Neural cell (in vitro differentiated cells): ENCODE measurements at regions not wholly inside any gene's neighbourhood (a gene's known extent, or its start where the extent isn't known, plus 50 kb on each side); places are given as distances from the start of the nearest gene placed in this dataset.
"Not testable (repeated sequence)": the region's sequence is repeated elsewhere in the genome, so short reads cannot be mapped to it uniquely, and the experiment has no call there.

ENCODE experiments used
- H2AFZ ChIP-seq: fragments of 200-600, 300-800 bp; sonication (generic), shearing (Covaris generic); 2 replicates; pipeline ENCODE4 v1.6.0; 2014; ENCODE audit warnings: low read depth, mild to moderate bottlenecking, antibody characterized with exemption, low read length, moderate library complexity
- H3F3A ChIP-seq: fragments of 200-600 bp; shearing (Covaris generic); 2 replicates; pipeline ENCODE4 v1.6.1; 2016; ENCODE audit warnings: mild to moderate bottlenecking, moderate library complexity, mixed read lengths, antibody characterized with exemption, low read length; ENCODE audit not compliant: insufficient read depth, poor library complexity, severe bottlenecking
- H3K27ac ChIP-seq: fragments of 200-600, 300-800 bp; sonication (generic), shearing (Covaris generic); 2 replicates; pipeline ENCODE4 v1.5.1; 2014; ENCODE audit warnings: mild to moderate bottlenecking, low read length, moderate library complexity
- H3K27me3 ChIP-seq: fragments of 300-800, 200-600 bp; sonication (generic), shearing (Covaris generic); 2 replicates; pipeline ENCODE4 v1.6.0; 2014; ENCODE audit warnings: mild to moderate bottlenecking, low read depth, low read length, moderate library complexity; ENCODE audit not compliant: insufficient read depth
- H3K36me3 ChIP-seq: fragments of 300-800, 200-600 bp; sonication (generic), shearing (Covaris generic); 2 replicates; pipeline ENCODE4 v1.5.1; 2014; ENCODE audit warnings: mild to moderate bottlenecking, antibody characterized with exemption, low read length, moderate library complexity; ENCODE audit not compliant: insufficient read depth
- H3K4me2 ChIP-seq: fragments of 300-800, 200-600 bp; sonication (generic), shearing (Covaris generic); 2 replicates; pipeline ENCODE4 v1.6.0; 2014; ENCODE audit warnings: mild to moderate bottlenecking, low read length
- H3K4me3 ChIP-seq: fragments of 300-800, 200-600 bp; sonication (generic), shearing (Covaris generic); 2 replicates; pipeline ENCODE4 v1.5.1; 2014; ENCODE audit warnings: mild to moderate bottlenecking, low read length, moderate library complexity
- H3K79me2 ChIP-seq: fragments of 200-600 bp; shearing (Covaris generic); replicated peaks from 2 replicates; pipeline ENCODE4 v1.6.0; 2014; ENCODE audit warnings: mild to moderate bottlenecking, low read length, moderate library complexity; ENCODE audit not compliant: insufficient read depth
- H3K9ac ChIP-seq: fragments of 300-800, 200-600 bp; sonication (generic), shearing (Covaris generic); 2 replicates; pipeline ENCODE4 v1.6.1; 2016; ENCODE audit warnings: mild to moderate bottlenecking, low read length, mixed read lengths
- H3K9me2 ChIP-seq: fragments of 200-600 bp; shearing (Covaris generic); 2 replicates; pipeline ENCODE4 v1.6.1; 2016; ENCODE audit warnings: mild to moderate bottlenecking, low read length, mixed read lengths; ENCODE audit not compliant: insufficient read depth
- H3K9me3 ChIP-seq: fragments of 200-600, 300-800 bp; sonication (generic), shearing (Covaris generic); 2 replicates; pipeline ENCODE4 v1.6.1; 2016; ENCODE audit warnings: mild to moderate bottlenecking, mixed run types, low read length, moderate library complexity, mixed read lengths
- H4K20me1 ChIP-seq: fragments of 200-600 bp; shearing (Covaris generic); 2 replicates; pipeline ENCODE4 v1.6.1; 2016; ENCODE audit warnings: mild to moderate bottlenecking, mixed run types; ENCODE audit not compliant: insufficient read depth
- CTCF ChIP-seq: fragments of 450-650 bp; IDR thresholded peaks from 2 replicates; pipeline ENCODE4 v1.5.1; 2014; ENCODE audit warnings: antibody characterized with exemption, mild to moderate bottlenecking, moderate library complexity; ENCODE audit not compliant: poor library complexity, severe bottlenecking
- EP300 ChIP-seq: fragments of 450-650 bp; conservative IDR thresholded peaks from 2 replicates; pipeline ENCODE4 v1.6.1; 2014; ENCODE audit warnings: antibody characterized with exemption, mild to moderate bottlenecking, moderate library complexity; ENCODE audit not compliant: poor library complexity, severe bottlenecking
- EZH2 ChIP-seq: fragments of 200-600, 300-800 bp; shearing (Covaris generic), sonication (generic); IDR thresholded peaks from 2 replicates; pipeline ENCODE4 v1.6.1; 2014; ENCODE audit warnings: antibody characterized with exemption, low read length, borderline replicate concordance, mild to moderate bottlenecking; ENCODE audit not compliant: insufficient read depth, poor library complexity, severe bottlenecking
- MXI1 ChIP-seq: fragments of 450-650 bp; conservative IDR thresholded peaks from 2 replicates; pipeline ENCODE4 v1.6.1; 2014; ENCODE audit warnings: antibody characterized with exemption, mild to moderate bottlenecking; ENCODE audit not compliant: poor library complexity, severe bottlenecking
- POLR2AphosphoS5 ChIP-seq: IDR thresholded peaks from 2 replicates; pipeline ENCODE4 v1.6.1; 2012
- RAD21 ChIP-seq: fragments of 450-650 bp; conservative IDR thresholded peaks from 2 replicates; pipeline ENCODE4 v1.6.1; 2014; ENCODE audit warnings: antibody characterized with exemption, mild to moderate bottlenecking, moderate library complexity
- SMC3 ChIP-seq: fragments of 450-650 bp; conservative IDR thresholded peaks from 2 replicates; pipeline ENCODE4 v1.6.1; 2014; ENCODE audit warnings: antibody characterized with exemption, mild to moderate bottlenecking, moderate library complexity; ENCODE audit not compliant: poor library complexity
- TAF1 ChIP-seq: IDR thresholded peaks from 2 replicates; pipeline ENCODE4 v1.6.1; 2012; ENCODE audit warnings: low read depth
- TF ChIP-seq, protein P1 (sequence below): IDR thresholded peaks from 2 replicates; pipeline ENCODE4 v1.6.1; 2012; ENCODE audit warnings: borderline replicate concordance

DNA sequence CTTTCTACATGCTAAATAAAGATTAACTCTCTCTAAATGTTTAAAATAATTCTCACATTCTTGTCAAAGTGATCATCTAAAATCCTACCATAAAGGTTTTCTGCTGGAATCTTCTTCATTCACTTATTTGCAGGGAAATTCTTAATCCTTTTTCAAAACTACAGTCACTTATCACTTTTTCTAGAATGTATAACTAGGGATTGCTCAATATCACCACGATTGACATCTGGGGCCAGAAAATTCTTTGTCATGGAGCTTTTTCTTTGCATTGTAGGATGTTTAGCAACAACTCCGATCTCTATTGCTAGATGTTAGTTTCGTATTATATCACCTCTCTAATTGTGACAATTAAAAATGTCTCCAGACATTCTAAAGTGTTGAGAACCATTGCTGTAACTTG, 344.9 kb upstream of the PIK3R1 start:
- no peak overlapping the region for H2AFZ ChIP-seq
- no peaks in the 10 kb centered on the region for H3K27me3 ChIP-seq
- H3K79me2 ChIP-seq, result no peaks in the 10 kb centered on the region
- no peaks in the 10 kb centered on the region for H3K36me3 ChIP-seq
- no peak overlapping the region for H3K4me3 ChIP-seq
- H3K27ac ChIP-seq, result no peak overlapping the region
- no peaks in the 10 kb centered on the region for H3F3A ChIP-seq
- H3K9ac ChIP-seq, result no peak overlapping the region
- no peaks in the 10 kb centered on the region for H3K9me3 ChIP-seq
- no peak overlapping the region for H3K4me2 ChIP-seq
- H4K20me1 ChIP-seq, result no peaks in the 10 kb centered on the region
- TF ChIP-seq SMC3, result no peak
- TF ChIP-seq CTCF, result no peak
- no peak for TF ChIP-seq EP300
- TF ChIP-seq, protein P1, sequence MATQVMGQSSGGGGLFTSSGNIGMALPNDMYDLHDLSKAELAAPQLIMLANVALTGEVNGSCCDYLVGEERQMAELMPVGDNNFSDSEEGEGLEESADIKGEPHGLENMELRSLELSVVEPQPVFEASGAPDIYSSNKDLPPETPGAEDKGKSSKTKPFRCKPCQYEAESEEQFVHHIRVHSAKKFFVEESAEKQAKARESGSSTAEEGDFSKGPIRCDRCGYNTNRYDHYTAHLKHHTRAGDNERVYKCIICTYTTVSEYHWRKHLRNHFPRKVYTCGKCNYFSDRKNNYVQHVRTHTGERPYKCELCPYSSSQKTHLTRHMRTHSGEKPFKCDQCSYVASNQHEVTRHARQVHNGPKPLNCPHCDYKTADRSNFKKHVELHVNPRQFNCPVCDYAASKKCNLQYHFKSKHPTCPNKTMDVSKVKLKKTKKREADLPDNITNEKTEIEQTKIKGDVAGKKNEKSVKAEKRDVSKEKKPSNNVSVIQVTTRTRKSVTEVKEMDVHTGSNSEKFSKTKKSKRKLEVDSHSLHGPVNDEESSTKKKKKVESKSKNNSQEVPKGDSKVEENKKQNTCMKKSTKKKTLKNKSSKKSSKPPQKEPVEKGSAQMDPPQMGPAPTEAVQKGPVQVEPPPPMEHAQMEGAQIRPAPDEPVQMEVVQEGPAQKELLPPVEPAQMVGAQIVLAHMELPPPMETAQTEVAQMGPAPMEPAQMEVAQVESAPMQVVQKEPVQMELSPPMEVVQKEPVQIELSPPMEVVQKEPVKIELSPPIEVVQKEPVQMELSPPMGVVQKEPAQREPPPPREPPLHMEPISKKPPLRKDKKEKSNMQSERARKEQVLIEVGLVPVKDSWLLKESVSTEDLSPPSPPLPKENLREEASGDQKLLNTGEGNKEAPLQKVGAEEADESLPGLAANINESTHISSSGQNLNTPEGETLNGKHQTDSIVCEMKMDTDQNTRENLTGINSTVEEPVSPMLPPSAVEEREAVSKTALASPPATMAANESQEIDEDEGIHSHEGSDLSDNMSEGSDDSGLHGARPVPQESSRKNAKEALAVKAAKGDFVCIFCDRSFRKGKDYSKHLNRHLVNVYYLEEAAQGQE, result no peak
- no peak for TF ChIP-seq MXI1
- TF ChIP-seq EZH2, result no peak
- TF ChIP-seq POLR2AphosphoS5, result no peak
- TF ChIP-seq RAD21, result no peak
- TF ChIP-seq TAF1, result no peak
- no peaks in the 10 kb centered on the region for H3K9me2 ChIP-seq

DNA sequence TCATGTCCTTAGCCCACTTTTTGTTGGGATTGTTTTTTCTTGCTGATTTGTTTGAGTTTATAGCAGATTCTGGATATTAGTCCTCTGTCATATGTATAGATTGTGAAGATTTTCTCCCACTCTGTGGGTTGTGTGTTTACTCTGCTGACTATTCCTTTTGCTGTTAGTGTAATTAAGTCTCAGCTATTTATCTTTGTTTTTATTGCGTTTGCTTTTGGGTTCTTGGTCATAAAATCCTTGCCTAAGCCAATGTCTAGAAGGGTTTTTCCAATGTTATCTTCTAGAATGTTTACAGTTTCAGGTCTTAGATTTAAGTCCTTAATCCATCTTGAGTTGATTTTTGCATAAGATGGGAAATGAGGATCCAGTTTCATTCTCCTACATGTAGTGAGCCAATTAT, 351.2 kb upstream of the PIK3R1 start:
- not testable (repeated sequence) for H3K27ac ChIP-seq, H3K27me3 ChIP-seq, H3K36me3 ChIP-seq, H3K79me2 ChIP-seq, H2AFZ ChIP-seq, H3K4me2 ChIP-seq, H4K20me1 ChIP-seq, H3K9me2 ChIP-seq, H3F3A ChIP-seq, H3K9ac ChIP-seq, H3K4me3 ChIP-seq, H3K9me3 ChIP-seq

DNA sequence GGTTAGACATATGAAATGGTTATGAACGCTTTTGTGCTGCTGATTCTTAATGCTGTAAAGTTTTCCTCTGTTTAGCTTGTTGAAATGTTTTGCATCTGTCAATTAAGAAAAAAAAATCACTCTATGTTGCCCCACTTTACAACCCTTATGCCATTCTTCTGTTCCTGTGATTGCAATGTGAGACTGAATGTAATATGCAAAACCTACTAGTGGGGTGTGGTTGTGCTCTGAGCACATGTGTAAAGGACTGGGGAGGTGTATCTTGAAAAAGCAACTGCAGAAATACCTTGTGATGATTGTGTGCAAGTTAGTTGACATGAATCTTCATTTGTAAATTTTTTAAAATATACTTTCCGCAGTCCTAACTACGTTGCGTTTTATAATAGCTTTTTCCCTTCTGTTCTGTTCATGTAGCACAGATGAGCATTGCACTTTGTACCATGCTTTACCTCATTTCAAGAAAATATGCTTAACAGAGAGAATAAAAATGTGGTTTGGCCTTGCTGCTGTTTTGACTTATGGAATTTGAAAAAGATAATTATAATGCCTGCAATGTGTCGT, 357.0 kb upstream of the PIK3R1 start:
- Histone ChIP-seq H3K9me2 (no peaks in the 10 kb centered on the region), H3K27me3 (no peaks in the 10 kb centered on the region), H2AFZ (no peak overlapping the region), H3K9me3 (no peaks in the 10 kb centered on the region), H3F3A (no peaks in the 10 kb centered on the region), H3K4me3 (no peak overlapping the region), H3K4me2 (no peak overlapping the region), H3K27ac (no peak overlapping the region), H3K79me2 (no peaks in the 10 kb centered on the region), H3K9ac (no peak overlapping the region), H3K36me3 (no peaks in the 10 kb centered on the region), H4K20me1 (no peaks in the 10 kb centered on the region)
- no peak for TF ChIP-seq EZH2
- TF ChIP-seq EP300, result no peak
- TF ChIP-seq TAF1, result no peak
- TF ChIP-seq, protein P1, result no peak
- TF ChIP-seq POLR2AphosphoS5, result no peak
- no peak for TF ChIP-seq CTCF
- TF ChIP-seq MXI1, result no peak
- TF ChIP-seq RAD21, result no peak
- TF ChIP-seq SMC3, result no peak
